NCI-H2196 treated with DMSO at 0.1 percent for 48 hours (cell line): ENCODE measurements at regions not wholly inside any gene's neighbourhood (a gene's known extent, or its start where the extent isn't known, plus 50 kb on each side); places are given as distances from the start of the nearest gene placed in this dataset.
"Not testable (repeated sequence)": the region's sequence is repeated elsewhere in the genome, so short reads cannot be mapped to it uniquely, and the experiment has no call there.

Experiments
- DNase-seq: peaks from one replicate; lab custom pipeline; 2025; ENCODE audit not compliant: unreplicated experiment; lab: John Stamatoyannopoulos, UW

GRCh38 chrX:131881194-131881593, 141.9 kb upstream of the STK26 start:
- DNase-seq: no peak

DNA sequence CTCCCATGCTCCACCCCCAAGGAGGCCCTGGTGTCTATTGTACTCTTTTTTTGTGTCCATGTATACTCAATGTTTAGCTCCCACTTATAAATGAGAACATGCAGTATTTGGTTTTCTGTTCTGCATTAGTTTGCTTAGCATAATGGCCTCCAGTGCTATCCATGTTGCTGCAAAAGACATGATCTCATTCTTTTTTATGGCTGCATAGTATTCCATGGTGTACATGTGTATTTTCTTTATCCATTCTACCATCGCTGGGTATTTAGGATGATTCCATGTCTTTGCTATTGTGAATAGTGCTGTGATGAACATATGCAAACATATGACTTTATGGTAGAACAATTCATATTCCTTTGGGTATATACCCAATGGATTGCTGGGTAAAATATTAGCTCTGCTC, 138.1 kb upstream of the STK26 start:
- not testable (repeated sequence) for DNase-seq

- DNase-seq: not testable (repeated sequence)
These were observed 129.2 kb upstream of the STK26 start for GRCh38 chrX:131893857-131894256.

GRCh38 chrX:131894995-131895394, 128.1 kb upstream of the STK26 start:
- no peak for DNase-seq

GRCh38 chrX:131895807-131896206, 127.3 kb upstream of the STK26 start:
- DNase-seq: no peak

DNA sequence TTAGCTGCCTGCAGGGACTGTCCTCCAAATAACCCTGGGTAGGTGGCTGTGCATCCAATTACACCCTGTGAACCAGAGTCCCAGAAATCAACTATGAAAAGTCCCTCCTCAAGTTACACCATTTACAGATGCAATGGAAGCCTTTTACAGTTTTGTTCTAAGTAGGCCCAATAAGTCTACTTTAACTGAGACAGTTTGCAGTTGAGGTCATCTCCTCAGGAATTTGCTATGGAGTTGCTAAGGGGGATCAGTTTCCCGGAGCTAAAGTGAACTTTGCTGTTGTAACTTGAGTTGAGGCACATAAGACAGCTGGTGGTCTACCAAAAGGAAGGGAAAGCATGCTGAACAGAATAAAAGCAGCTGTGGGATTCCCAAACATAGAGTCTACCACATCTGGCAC, 121.6 kb upstream of the STK26 start:
- DNase-seq: no peak

DNA sequence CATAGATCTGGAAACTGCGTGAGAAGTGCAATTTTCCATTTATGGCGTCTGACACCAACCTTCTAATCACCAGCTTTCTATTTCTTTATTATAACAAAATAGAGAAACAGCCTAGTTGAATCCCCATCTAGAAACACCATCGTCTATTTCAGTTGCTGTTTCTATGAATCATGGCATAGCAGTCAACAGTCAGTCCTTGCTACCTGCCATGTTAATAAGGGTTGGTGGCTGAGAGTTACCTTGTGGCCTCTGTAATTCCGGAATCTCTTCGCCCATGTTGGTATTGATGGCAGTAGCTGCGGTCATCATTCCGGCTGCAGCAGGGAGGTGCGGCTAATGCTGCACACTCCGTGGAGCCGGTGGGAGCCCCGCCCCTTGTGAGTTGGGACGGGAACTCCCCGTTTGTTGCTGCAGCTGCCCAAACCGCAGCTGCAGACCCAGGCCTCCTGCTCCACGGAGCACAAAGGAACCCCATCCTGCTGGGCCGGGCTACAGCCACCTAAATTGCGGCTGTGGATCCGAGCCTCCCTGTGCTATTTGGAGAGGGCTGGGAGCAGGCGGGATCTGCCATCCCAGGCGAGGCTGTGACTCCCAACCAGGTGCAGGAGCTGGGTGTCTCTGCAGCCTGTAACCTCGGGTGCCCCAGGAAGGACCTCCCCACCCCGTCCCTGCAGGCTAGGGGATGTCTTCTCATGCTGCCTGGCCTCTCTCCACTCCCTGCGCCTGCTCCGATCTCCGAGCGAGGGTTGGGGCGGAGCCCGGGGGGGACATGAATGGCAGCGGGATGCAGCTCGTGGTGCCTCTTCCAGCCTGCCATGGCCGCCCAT, 115.4 kb upstream of the STK26 start:
- no peak for DNase-seq

- DNase-seq: no peak
These were observed 112.5 kb upstream of the STK26 start for GRCh38 chrX:131910586-131910985.

- no peak for DNase-seq
These were observed 107.6 kb upstream of the STK26 start for GRCh38 chrX:131915488-131915887.

DNA sequence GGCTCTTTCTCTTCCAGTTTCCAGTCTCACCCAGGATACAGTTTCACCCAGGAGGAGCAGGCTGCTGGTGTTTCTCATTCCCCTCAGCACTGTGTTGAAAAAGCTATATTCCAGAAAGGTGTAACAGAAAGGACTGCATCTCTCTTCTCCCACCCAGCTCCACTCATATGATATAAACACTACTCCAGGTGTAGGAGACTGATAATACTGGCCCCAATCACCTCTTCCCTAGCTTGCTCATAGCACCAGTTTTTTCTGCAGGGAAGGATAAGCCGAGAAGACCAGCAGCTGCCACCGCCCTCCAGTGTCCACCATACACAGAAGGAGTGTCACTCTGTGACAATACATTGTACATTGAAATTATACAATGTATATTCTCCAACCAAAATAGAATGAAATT, 105.5 kb upstream of the STK26 start:
- DNase-seq: no peak

DNA sequence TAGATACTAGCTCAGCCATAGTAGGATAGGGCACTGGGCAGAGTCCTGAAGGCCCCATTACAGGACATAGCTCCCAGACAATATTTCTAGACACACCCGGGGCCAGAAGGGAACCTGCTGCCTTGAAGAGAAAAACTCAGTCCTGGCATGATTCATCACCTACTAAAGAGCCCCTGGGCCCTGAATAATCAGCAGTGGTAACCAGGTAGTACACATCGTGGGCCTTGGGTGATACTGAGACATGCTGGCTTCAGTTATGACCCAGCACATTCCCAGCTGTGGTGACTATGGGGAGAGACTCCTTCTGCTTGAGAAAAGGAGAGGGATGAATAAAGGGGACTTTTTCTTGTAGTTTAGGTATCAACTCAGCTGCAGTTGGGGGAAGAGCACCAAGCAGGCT, 104.3 kb upstream of the STK26 start:
- no peak for DNase-seq

GRCh38 chrX:131923614-131924250, 99.4 kb upstream of the STK26 start:
- no peak for DNase-seq

GRCh38 chrX:131938749-131939148, 84.4 kb upstream of the STK26 start:
- DNase-seq: no peak

DNA sequence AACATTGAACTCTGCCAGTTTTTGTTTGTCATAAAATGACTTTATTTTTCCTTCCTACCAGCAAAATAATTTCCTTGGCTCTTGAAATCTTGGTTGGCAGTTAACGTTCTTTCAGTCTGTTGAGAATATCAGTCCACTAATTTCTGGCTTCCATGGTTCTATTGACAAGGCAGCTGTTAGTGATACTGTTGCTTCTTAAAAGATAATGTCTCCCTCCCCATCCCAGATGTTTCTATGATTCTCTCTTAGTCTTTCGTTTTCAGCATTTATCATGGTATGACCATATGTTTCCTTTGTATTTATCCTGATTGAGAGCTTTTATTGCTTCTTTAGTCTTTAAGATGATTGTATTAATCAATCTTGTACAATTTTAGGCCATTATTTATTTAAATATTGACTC, 81.1 kb upstream of the STK26 start:
- DNase-seq: no peak

DNA sequence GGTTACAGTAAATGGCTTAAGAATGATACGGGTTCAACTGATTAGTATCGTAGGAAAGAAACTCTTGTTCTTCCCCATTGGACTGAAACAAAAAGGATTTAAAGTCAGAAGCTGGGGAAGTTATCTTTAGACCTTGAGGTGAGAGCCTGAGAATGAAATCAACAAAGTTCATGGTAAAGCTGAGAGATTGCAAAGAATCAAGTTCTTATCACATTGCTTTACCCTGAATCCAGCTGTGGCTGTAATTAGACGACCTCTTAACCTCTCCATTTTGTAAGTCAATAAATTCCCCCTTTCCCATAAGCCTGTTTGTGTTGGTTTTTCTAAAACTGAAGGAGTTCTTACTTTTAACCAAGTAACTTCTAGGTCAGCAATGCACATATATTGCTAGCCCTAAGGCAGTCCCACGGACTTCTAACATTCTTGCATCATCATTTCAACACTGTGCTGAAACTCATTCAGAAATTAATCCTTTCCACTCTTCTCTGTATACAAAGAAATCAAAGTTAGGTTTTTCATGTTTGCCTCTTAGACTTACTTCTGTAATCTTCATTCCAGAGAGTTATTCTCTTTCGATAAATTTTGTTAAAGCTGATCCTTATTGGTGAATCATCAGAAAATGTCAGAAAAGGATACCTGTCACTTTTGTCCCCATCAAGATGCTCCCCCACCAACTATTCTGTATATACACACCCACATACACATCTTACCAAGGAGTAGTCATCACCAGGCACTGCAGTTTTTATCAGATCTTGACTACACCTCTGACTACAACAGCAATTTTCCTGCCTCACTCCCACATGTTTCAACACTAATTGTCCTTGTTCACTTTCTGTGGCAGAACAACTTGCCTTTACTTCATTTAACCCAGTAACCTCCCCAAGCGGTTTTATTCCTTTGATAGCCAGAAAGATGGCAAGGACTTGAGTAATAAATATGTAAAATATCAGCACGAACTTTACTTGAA, 77.9 kb upstream of the STK26 start:
- DNase-seq: no peak

DNA sequence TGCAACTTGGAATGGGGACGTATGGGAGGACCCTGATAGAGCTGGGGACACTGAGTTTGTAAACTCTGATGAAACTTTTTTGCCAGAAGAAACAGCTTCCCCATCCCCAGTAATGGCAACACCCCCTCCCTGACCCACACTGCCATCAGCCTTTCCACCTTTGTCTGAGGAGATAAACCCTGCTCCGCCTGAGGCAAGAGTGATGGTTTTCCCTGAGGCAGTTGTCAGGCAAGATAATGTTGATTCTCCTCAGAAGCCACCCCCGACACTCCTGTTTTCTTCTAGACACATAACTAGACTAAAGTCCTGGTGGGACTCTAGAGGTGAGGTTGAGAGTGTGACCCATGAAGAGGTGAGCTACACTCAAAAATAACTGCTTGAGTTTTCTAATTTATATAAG, 71.9 kb upstream of the STK26 start:
- DNase-seq: no peak

GRCh38 chrX:131955099-131955777, 67.9 kb upstream of the STK26 start:
- DNase-seq: no peak

- no peak for DNase-seq
These were observed 64.4 kb upstream of the STK26 start for GRCh38 chrX:131958724-131959123.

DNA sequence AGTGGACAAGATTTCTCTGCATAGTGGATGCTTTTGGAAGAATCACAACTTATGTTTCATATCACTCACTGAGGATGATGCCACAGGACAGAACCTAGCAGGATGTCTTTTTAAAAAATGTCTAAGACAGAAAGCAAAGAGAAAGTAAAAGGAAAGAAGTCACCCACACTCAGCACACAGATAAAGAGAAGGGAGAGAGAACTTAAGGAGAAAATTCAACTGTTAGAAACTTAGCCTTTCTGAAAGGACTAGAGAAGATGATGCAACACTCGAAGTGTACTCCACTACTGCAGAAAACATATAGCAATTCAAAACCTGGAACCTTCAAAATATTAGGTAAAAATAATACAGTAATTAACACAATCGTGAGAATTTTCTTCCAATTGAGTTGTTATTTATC, 52.8 kb upstream of the STK26 start:
- no peak for DNase-seq
